Naive thymus-derived CD8-positive, alpha-beta T cell (primary cell): ENCODE measurements at regions not wholly inside any gene's neighbourhood (a gene's known extent, or its start where the extent isn't known, plus 50 kb on each side); places are given as distances from the start of the nearest gene placed in this dataset.

ENCODE experiments used
- ATAC-seq, 2 donors: fragments of 150-1000 bp; cut with Tn5 transposase in 1 of 2; sonication (Bioruptor Pico), chemical (Tn5 transposase) in 1 of 2; 1 replicate in 1 of 2; 2 replicates in 1 of 2; pipeline ENCODE4 v1.10.0; 2021; ENCODE audit warnings: mild to moderate bottlenecking in 2 of 2, moderate library complexity in 2 of 2
- POLR2A ChIA-PET: fragments of 350-600 bp; sonication (Branson Sonifier 250); formaldehyde crosslinking; loops from one replicate; lab custom pipeline; 2021; ENCODE audit warnings: antibody characterized with exemption; lab: Charles Lee
- DNase-seq, 10 donors: peaks; one replicate each; pipeline versions ENCODE4 v3.0.0 to v3.0.0-alpha.2; 2020 to 2022
- H3K27ac Mint-ChIP-seq, 10 donors: one replicate each; pipeline ENCODE4 v1.8.0; 2020 to 2022; ENCODE audit warnings: mild to moderate bottlenecking in 10 of 10, mixed read lengths in 10 of 10, moderate library complexity in 4 of 10, inconsistent platforms in 1 of 10
- H3K27me3 Mint-ChIP-seq, 5 donors: one replicate each; pipeline ENCODE4 v1.8.0; 2021 to 2022; ENCODE audit warnings: mixed read lengths in 5 of 5
- H3K36me3 Mint-ChIP-seq, 3 donors: one replicate each; pipeline ENCODE4 v1.8.0; 2020 to 2022; ENCODE audit warnings: mixed read lengths in 3 of 3, mild to moderate bottlenecking in 2 of 3, inconsistent platforms in 1 of 3
- H3K4me1 Mint-ChIP-seq, 4 donors: one replicate each; pipeline ENCODE4 v1.8.0; 2021 to 2022; ENCODE audit warnings: mixed read lengths in 4 of 4
- H3K4me3 Mint-ChIP-seq, 10 donors: one replicate each; pipeline ENCODE4 v1.8.0; 2020 to 2022; ENCODE audit warnings: mild to moderate bottlenecking in 10 of 10, mixed read lengths in 10 of 10, moderate library complexity in 6 of 10, inconsistent platforms in 1 of 10
- H3K9me3 Mint-ChIP-seq, 9 donors: one replicate each; pipeline ENCODE4 v1.8.0; 2020 to 2022; ENCODE audit warnings: mixed read lengths in 9 of 9, mild to moderate bottlenecking in 3 of 9, inconsistent platforms in 1 of 9, moderate library complexity in 1 of 9

DNA sequence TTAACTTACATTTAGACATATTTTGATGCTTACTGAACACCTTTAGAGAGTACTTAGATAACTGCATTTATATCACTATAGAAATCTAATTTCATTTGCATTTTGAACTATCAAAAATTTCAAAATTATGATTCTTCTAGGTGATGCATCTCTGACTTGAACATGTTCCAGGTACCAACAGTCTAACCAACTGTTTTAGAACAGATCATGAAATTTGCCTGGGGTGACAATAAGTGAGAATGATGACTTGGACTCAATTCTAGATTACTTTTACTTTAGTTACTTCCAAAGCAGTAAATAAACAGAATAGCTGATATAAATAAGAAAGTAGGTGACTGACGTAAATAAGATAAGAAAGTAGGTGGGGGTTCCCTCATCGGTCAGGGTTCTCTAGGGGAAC lies 307.8 kb downstream of the BCHE start:
- Mint-ChIP-seq H3K4me3 (no peak overlapping the region), H3K9me3 (peaks cover 0 to 19% (median 2%) of the 10 kb centered on the region in 9 donors), H3K27ac (no peak overlapping the region), H3K4me1 (no peaks in the 10 kb centered on the region), H3K36me3 (no peaks in the 10 kb centered on the region), H3K27me3 (no peaks in the 10 kb centered on the region)
- POLR2A ChIA-PET: no interaction called here
- ATAC-seq: no peak
- DNase-seq: no peak

DNA sequence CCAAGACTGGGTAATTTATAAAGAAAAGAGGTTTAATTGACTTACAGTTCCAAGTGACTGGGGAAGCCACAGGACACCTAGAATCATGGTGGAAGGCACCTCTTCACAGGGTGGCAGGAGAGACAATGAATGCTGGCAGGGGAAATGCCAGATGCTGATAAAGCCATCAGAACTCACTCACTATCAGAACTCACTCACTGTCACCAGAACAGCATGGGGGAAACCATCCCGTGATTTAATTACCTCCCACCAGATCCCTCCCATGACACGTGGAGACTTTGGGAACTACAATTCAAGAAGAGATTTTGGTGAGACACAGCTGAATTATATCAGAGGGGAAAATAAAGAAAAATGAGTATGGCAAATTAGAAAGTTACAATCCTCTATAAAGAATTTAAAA lies 310.9 kb downstream of the BCHE start:
- H3K9me3 Mint-ChIP-seq: peaks cover 0 to 19% (median 4%) of the 10 kb centered on the region in 9 donors
- POLR2A ChIA-PET: no interaction called here
- no peak overlapping the region for H3K27ac Mint-ChIP-seq
- no peak overlapping the region for H3K4me3 Mint-ChIP-seq
- ATAC-seq: no peak
- no peak for DNase-seq
- no peaks in the 10 kb centered on the region for H3K36me3 Mint-ChIP-seq
- no peaks in the 10 kb centered on the region for H3K27me3 Mint-ChIP-seq
- no peaks in the 10 kb centered on the region for H3K4me1 Mint-ChIP-seq

DNA sequence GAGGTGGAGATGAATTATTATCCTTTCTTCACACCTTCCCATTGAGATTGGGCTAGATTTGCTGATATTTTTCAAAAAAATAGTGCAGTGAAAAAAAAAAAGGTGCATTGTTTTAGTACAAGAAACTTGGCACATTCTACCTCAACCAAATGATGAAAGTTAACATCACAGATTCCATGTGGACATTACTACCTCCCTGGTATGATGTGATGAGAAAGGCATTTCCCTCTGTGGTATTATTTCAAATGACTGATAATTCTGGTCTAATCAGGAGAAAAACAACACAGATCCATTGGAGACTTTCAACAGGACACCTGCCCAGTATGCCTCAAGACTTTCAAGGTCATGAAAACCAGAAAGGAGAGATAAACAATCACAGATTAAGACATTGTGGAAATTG lies 313.4 kb downstream of the BCHE start:
- H3K4me3 Mint-ChIP-seq: no peak overlapping the region
- no peak overlapping the region for H3K27ac Mint-ChIP-seq
- H3K36me3 Mint-ChIP-seq: no peaks in the 10 kb centered on the region
- no peak for ATAC-seq
- POLR2A ChIA-PET: no interaction called here
- no peaks in the 10 kb centered on the region for H3K4me1 Mint-ChIP-seq
- DNase-seq: no peak
- no peaks in the 10 kb centered on the region for H3K27me3 Mint-ChIP-seq
- H3K9me3 Mint-ChIP-seq: peaks cover 0 to 38% (median 7%) of the 10 kb centered on the region in 9 donors

DNA sequence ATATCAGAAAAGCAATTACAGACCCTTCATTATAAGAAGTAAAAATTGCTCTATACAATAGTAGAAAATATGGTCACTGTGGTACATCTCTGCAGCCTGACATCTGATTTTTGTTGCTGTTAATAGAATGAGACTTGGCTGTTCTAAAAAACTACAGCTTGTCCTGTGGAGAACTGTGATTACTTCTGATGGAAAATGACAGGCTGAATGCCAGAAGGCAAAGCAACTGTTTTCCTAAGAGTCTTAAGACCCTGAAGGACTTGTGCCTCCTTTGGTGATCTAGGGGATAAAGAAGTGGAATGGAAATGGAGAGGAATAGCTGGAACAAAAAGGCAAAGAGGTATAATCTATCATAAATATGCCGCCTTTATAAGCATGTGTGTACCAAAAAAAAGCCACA lies 314.8 kb downstream of the BCHE start:
- POLR2A ChIA-PET: no interaction called here
- Mint-ChIP-seq H3K9me3 (peaks cover 0 to 35% (median 11%) of the 10 kb centered on the region in 9 donors), H3K4me3 (no peak overlapping the region), H3K27ac (no peak overlapping the region), H3K4me1 (no peaks in the 10 kb centered on the region), H3K36me3 (no peaks in the 10 kb centered on the region), H3K27me3 (no peaks in the 10 kb centered on the region)
- ATAC-seq (no peak), DNase-seq (no peak)

DNA sequence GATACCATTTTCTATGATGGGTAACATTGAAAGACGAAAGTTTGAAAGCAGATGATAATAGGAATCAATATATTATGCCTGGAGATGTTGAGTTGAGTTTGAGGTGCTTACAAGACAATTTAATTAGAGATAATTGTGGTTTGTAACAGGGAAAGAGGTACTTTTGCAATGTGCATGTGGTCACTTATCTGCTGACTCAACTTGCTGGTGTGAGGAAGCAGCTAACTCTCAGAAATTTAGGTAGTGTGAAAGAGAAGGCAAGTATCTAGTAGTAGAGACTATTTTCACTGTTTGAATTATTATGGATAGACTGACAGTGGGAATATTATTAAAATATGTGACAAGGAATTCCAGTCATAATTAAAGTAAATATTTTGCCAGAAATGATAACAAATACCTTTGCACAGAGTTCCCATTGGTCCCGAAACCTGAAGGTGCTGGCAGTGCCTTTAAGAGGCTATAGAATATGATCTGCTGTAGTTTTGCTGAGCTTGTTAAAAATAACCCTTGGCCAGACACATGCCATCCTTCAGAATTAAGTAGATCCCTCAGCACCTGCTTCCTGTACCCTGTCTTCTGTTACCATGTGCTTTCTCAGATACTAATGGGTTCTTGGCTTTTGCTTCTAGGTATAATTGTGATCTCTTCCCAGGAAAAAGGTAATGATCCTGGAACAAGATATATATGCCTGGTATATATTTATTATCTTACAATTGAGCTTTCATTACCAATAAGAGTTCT lies 315.9 kb downstream of the BCHE start:
- H3K4me3 Mint-ChIP-seq: no peak overlapping the region
- ATAC-seq: no peak
- peaks cover 0 to 35% (median 11%) of the 10 kb centered on the region in 9 donors for H3K9me3 Mint-ChIP-seq
- H3K4me1 Mint-ChIP-seq: no peaks in the 10 kb centered on the region
- H3K36me3 Mint-ChIP-seq: no peaks in the 10 kb centered on the region
- DNase-seq: no peak
- H3K27ac Mint-ChIP-seq: no peak overlapping the region
- POLR2A ChIA-PET: no interaction called here
- no peaks in the 10 kb centered on the region for H3K27me3 Mint-ChIP-seq

DNA sequence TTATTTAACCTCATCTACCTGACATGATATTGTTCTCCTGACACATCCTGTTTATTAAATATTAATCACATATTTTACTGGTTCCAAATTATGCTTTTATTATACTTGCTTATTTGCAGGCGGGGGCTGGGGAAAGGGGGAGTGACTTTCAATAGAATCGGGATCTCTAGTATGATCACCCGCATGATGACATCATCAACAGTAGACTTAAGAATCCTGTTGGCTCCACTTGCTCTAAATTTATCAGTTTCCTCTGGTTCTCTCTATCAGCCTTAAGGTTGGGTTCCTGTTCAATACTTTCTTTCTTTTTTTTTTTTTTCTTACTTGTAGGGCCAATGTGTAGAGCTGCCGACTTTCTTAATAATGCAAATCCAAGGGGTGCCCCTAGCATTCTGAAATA lies 317.5 kb downstream of the BCHE start:
- Mint-ChIP-seq H3K27me3 (no peaks in the 10 kb centered on the region), H3K4me1 (no peaks in the 10 kb centered on the region), H3K27ac (no peak overlapping the region), H3K9me3 (peaks cover 2 to 31% (median 9%) of the 10 kb centered on the region in 9 donors), H3K4me3 (no peak overlapping the region), H3K36me3 (no peaks in the 10 kb centered on the region)
- DNase-seq (no peak), ATAC-seq (no peak)
- POLR2A ChIA-PET: no interaction called here

DNA sequence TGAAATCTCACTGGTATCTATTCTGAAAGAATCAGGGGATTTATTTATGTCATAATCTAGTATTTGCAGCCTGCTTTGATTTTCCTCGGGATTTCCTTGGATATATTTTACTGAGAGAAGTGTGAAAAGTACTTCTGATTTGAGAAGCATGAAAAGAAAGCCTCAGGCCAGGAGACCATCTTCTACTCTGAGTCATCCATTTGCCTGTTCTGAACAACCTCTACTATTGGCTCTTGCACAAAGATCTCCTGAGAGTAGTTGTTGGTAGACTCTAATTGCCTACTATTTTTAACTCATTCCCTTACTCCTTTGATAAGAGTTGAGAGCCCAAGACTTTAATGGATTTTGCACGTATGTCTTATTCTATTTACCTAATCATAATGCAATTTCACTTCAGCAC lies 318.9 kb downstream of the BCHE start:
- POLR2A ChIA-PET: no interaction called here
- no peak overlapping the region for H3K27ac Mint-ChIP-seq
- no peak for ATAC-seq
- no peaks in the 10 kb centered on the region for H3K4me1 Mint-ChIP-seq
- H3K27me3 Mint-ChIP-seq: no peaks in the 10 kb centered on the region
- H3K36me3 Mint-ChIP-seq: no peaks in the 10 kb centered on the region
- H3K9me3 Mint-ChIP-seq: peaks cover 2 to 30% (median 10%) of the 10 kb centered on the region in 9 donors
- no peak for DNase-seq
- no peak overlapping the region for H3K4me3 Mint-ChIP-seq

DNA sequence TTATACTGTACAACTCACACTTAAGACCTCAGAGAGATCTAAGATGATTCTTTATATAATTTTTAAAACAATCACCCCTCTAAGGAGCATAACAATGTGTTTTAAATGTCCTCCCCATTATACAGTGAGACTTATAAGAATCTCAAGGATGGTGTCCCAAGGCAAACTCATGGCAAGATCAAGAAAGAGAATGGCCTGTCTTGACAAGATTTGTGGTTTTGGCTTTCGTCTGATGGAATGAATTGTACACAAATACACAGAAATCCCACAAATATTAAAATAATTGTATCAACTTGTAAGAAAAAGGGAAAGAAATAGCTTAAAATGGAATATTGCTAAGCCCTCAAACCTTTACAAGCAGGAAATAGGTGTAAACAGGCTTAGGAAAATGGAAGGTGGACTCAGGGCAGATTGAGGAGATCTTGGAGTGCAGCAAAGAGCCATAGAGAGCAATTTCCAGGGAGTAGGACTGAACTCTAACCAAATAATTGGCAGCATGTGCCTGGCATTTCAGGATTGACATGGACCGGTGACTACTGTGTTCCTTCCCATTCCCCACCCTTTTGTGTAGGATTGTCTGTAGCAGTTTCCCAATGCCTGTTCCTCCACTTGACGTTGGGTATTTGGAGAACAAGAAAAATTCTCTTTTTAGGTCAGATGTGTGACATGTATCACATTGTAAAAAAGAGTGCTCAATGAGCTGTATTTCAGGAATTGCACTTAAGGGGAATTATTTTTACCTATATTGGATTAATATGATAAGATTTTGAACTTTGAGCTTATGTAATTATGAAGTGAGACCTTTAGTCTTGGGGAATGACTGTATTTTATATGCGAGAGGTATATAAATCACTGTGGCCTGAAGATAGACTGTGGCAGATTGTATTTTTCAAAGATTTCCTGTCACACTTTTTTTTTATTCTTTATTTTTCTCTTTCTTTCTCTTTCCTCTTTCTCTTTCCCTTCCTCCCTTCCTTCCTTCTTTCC lies 317.8 kb upstream of the SLITRK3 start:
- Mint-ChIP-seq H3K4me3 (no peak overlapping the region), H3K4me1 (no peaks in the 10 kb centered on the region), H3K27me3 (no peaks in the 10 kb centered on the region), H3K9me3 (peaks cover 2 to 29% (median 14%) of the 10 kb centered on the region in 9 donors), H3K27ac (peak overlapping the region in 1 of 10 donors; percentile 35), H3K36me3 (no peaks in the 10 kb centered on the region)
- DNase-seq (no peak), ATAC-seq (no peak)
- POLR2A ChIA-PET: no interaction called here

DNA sequence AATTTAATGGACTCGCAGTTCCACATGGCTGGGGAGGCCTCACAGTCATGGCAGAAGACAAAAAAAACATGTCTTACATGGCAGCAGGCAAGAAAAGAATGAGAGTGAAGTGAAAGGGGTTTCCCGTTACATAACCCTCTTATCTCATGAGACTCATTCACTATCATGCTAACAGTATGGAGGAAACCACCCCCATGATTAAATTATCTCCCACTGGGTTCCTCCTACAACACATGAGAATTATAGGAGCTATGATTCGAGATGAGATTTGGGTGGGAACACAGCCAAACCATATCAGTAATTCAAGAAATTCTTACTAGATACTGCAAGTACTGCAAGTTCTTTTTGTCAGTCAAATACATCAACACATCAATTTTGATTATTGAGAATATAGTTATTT lies 311.4 kb upstream of the SLITRK3 start:
- no peak overlapping the region for H3K4me3 Mint-ChIP-seq
- H3K4me1 Mint-ChIP-seq: no peaks in the 10 kb centered on the region
- H3K9me3 Mint-ChIP-seq: peaks cover 6 to 38% (median 14%) of the 10 kb centered on the region in 9 donors
- POLR2A ChIA-PET: no interaction called here
- DNase-seq (no peak), ATAC-seq (no peak)
- H3K27me3 Mint-ChIP-seq: no peaks in the 10 kb centered on the region
- peaks cover 0 to 8% (median 0%) of the 10 kb centered on the region in 3 donors for H3K36me3 Mint-ChIP-seq
- no peak overlapping the region for H3K27ac Mint-ChIP-seq

DNA sequence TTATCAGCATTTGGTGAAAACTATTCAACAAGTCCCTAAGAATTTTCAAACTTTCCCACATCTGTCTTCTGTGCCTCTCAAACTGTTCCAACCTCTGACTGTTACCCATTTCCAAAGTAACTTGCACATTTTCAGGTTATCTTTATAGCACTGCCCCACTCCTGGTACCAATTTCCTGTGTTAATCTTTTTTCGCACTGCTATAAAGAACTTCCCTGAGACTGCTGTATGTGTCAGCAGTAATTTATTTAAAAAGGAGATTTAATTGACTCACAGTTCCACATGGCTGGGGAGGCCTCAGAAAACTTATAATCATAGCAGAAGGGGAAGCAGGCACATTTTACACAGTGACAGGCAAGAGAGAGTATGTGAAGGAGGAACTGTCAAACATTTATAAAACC lies 310.9 kb upstream of the SLITRK3 start:
- no peak overlapping the region for H3K27ac Mint-ChIP-seq
- DNase-seq: no peak
- ATAC-seq: no peak
- peaks cover 0 to 8% (median 0%) of the 10 kb centered on the region in 3 donors for H3K36me3 Mint-ChIP-seq
- H3K4me1 Mint-ChIP-seq: no peaks in the 10 kb centered on the region
- no peaks in the 10 kb centered on the region for H3K27me3 Mint-ChIP-seq
- peaks cover 6 to 33% (median 13%) of the 10 kb centered on the region in 9 donors for H3K9me3 Mint-ChIP-seq
- POLR2A ChIA-PET: no interaction called here
- H3K4me3 Mint-ChIP-seq: no peak overlapping the region

DNA sequence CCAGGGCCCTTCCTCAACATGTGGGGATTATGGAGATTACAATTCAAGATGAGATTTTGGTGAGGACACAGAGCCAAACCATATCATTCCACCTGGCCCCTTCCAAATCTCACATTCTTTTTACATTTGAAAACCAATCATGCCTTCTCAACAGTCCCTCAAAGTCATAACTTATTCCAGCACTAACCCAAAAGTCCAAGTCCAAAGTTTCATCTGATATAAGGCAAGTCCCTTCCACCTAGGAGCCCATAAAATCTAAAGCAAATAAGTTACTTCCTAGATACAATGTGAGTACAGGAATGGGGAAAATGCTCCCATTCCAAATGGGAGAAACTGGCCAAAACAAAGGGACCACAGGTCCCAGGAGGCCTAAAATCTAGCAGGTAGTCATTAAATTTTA lies 309.5 kb upstream of the SLITRK3 start:
- Mint-ChIP-seq H3K4me1 (no peaks in the 10 kb centered on the region), H3K27ac (no peak overlapping the region), H3K4me3 (no peak overlapping the region), H3K9me3 (peaks cover 2 to 27% (median 11%) of the 10 kb centered on the region in 9 donors), H3K27me3 (no peaks in the 10 kb centered on the region), H3K36me3 (peaks cover 0 to 8% (median 0%) of the 10 kb centered on the region in 3 donors)
- POLR2A ChIA-PET: no interaction called here
- ATAC-seq: no peak
- no peak for DNase-seq

DNA sequence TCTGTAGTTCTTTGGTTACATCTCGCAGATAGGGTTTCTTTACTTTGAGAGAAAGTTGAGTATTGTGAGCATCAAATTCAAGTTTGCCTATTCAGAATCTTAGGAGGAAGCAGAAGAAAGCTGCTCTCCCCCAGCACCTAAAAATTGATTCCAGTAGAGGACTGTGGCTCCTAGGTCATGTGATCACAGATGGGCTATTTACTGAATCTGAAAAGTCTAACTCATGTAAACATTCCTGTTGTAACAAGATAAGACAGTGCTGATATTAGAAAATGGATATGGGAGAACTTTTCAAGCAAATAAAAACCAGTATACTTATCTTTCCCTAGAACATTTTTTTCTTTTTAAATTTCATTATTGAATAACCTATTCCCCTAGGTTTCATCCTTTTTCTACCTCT lies 308.4 kb upstream of the SLITRK3 start:
- DNase-seq (no peak), ATAC-seq (no peak)
- Mint-ChIP-seq H3K4me3 (no peak overlapping the region), H3K27me3 (no peaks in the 10 kb centered on the region), H3K27ac (no peak overlapping the region), H3K4me1 (no peaks in the 10 kb centered on the region), H3K36me3 (peaks cover 0 to 8% (median 0%) of the 10 kb centered on the region in 3 donors), H3K9me3 (peaks cover 3 to 32% (median 10%) of the 10 kb centered on the region in 9 donors)
- POLR2A ChIA-PET: no interaction called here

DNA sequence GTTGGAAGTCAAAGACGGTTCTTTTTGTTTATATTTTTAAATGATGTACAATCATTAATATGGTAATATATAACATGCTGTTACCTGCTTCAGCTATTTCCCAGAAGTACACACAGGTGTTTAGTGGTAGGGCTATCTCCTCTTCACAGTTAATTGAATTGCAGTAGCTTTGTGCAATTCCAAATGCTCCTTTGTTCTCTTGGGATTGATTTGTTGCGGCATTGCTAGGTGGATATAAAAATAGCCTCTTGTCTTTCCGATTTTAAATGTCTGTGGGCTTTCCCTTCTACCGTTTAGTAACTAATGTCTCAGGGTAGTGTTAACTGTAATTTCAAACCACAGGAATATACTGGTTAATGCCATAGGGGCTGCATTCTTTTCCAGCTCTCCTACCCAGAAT lies 307.6 kb upstream of the SLITRK3 start:
- POLR2A ChIA-PET: no interaction called here
- Mint-ChIP-seq H3K4me1 (no peaks in the 10 kb centered on the region), H3K4me3 (no peak overlapping the region), H3K27ac (no peak overlapping the region), H3K9me3 (peaks cover 2 to 39% (median 11%) of the 10 kb centered on the region in 9 donors), H3K36me3 (peaks cover 0 to 8% (median 0%) of the 10 kb centered on the region in 3 donors), H3K27me3 (no peaks in the 10 kb centered on the region)
- ATAC-seq (no peak), DNase-seq (no peak)
